SKM-1 (cell line): ENCODE measurements at regions not wholly inside any gene's neighbourhood (a gene's known extent, or its start where the extent isn't known, plus 50 kb on each side); places are given as distances from the start of the nearest gene placed in this dataset.

Experiments
- DNase-seq: peaks from one replicate; lab custom pipeline; 2025; ENCODE audit not compliant: unreplicated experiment; lab: John Stamatoyannopoulos, UW

- no peak for DNase-seq
Measured at GRCh38 chr4:135236048-135236447, 1034.5 kb upstream of the PABPC4L start.

DNA sequence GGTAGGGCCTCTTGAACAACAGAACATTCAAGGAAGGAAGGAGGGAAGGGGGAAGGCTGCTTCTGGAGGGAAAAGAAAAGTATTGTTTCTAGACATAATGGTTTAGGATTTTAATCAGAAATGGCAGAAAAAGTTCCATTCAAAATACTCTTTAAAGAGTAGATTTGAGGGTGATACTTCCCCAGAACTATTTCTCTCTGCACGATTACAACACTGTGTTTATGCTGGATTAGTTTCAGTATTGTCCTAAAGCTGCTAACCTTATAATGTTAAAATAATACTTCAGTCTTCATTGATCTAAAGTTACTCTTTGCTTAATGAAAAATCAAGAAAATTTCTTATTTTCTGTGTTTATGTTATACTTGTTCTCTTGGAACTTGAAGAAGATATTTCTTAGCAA lies 1026.3 kb upstream of the PABPC4L start:
- DNase-seq, result no peak

- no peak for DNase-seq
Measured at GRCh38 chr4:135225551-135225950, 1024.0 kb upstream of the PABPC4L start.

DNA sequence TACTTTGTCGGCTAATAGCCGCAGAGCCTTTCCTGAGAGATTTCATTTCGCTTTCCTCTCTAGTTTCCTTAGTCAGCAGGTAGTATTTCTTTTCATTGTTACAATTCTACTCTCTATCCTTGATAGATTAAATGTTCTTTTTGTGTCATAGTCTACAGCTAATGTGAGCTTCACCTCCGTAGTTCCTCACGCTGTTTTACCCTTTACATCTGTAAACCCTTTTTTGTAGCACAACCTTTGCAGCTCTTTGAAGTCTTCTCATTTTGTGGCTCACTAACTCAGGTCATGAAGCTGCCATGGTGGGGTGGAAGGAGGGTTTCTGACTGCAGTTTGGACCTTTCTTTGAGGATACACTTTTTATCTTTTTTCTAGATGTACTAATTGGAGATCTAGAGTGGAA lies 1008.8 kb upstream of the PABPC4L start:
- DNase-seq, result no peak

GRCh38 chr4:135207531-135207930 lies 1005.9 kb upstream of the PABPC4L start:
- no peak for DNase-seq

GRCh38 chr4:135204311-135204710 lies 1002.7 kb upstream of the PABPC4L start:
- DNase-seq, result no peak

- DNase-seq, result no peak
Measured at GRCh38 chr4:135201081-135201480, 999.5 kb upstream of the PABPC4L start.

DNA sequence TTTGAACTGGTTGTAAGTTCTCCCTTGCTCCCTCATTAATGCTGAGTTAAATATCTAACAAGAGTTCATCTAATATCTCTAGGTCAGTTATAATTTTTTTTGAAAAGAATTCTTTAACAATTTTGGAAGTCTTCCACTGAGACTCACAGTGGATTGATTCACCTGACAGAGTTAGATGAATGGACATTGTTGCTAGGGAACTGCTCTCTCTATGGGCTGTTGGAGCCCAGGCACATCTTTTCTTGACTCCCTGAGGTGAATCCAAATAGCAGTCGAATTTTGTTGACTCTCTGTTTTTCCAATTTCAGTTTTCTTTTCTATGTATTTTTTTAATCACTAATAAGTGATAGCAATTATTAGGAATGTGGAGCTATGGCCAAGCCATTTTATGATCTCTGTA lies 996.1 kb upstream of the PABPC4L start:
- no peak for DNase-seq

DNA sequence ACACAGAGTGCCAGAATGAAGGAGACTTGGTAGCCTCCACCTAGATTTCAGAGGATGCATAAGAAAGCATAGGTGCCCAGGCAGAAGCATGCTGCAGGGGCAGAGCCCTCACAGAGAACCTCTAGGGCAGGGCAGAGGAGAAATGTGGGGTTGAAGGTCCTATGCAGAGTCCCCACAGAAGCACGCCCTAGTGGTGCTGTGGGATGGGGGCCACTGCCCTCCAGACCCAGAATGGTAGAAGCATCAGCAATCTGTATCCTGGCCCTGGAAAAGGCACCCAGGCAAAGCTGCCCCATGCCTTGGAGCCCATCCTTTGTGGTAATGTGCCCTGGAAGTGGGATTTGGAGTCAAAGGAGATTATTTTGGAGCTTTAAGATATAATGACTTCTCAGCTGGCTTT lies 992.9 kb upstream of the PABPC4L start:
- DNase-seq, result no peak

GRCh38 chr4:135192751-135193535 lies 991.4 kb upstream of the PABPC4L start:
- no peak for DNase-seq

DNA sequence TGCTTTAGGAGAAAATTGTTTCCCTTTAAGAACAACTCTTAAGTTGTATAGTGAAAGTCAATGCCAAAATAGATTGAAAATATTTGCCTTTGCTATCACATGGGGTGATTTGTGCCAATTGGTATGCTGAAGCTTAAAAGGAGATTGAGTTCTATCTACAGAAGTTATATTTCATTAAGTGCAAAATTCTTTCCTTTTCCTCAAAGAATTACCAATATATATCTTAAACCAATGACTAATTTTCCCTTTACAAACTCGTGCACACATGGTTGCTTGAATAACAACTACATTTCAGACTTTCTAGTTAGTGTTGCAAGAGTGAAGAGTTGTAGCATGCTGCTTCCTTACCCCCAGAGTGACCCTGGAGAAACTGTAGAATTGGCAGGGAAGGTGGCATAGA lies 990.0 kb upstream of the PABPC4L start:
- DNase-seq, result no peak

- no peak for DNase-seq
Measured at GRCh38 chr4:135186002-135186401, 984.4 kb upstream of the PABPC4L start.

- DNase-seq, result no peak
Measured at GRCh38 chr4:135185256-135185655, 983.7 kb upstream of the PABPC4L start.

GRCh38 chr4:135184715-135185114 lies 983.1 kb upstream of the PABPC4L start:
- DNase-seq, result no peak

DNA sequence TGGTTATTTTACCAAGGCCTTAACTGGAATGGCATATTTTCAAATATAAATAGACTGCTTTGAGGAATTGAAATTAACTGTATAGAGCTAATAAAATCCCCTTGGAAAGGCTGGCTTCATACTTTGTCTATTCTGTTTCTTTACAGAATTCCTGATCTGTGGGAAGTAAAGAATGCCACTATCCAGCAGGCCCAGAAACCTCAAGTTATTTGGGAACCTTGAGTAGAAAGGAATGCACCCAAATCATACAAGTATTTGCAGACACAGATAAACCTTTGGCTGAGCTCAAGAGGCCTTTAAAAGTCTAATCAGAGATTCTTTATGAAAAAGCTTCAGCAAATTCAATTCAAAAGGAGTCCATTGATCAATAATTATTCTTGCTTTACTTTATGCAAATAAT lies 975.7 kb upstream of the PABPC4L start:
- DNase-seq, result no peak

- DNase-seq, result no peak
Measured at GRCh38 chr4:135166661-135167060, 965.1 kb upstream of the PABPC4L start.

- DNase-seq, result no peak
Measured at GRCh38 chr4:135164601-135165000, 963.0 kb upstream of the PABPC4L start.

DNA sequence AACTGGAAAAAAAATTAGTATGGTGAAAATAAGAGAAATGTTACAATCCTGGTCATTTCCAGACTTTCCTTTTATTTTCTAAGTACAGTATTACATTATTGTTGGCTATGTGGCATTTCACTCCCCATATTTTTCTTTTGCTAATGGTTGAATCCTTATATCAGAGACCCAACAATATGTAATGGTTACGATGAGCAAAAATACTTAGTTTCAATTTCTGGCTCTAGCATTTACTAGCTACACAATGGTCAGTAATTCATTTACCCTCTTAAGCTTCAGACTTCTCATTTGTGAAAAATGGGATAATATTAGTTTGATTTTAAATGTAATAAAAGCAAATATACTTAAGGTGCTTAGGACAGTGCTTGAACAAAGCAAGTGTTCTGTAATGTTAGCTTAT lies 942.9 kb upstream of the PABPC4L start:
- DNase-seq, result no peak

DNA sequence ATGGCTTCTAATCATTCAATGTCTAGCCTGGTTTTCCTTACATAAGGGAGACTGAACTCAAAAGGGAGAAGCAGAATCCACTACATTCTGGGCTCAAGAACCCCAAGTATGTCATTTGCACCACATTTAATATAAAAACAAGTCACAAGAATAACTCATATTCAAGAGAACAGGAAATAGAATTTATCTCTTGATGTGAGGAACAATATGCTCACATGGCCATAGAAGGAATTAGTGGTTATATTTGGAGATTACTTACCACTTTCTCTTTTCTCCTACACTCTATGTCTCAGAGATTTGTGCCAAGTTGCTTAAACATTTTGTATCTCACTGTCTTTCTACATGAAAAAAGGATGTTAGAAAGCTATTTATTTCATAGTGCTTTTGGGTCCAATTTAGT lies 922.6 kb upstream of the PABPC4L start:
- DNase-seq, result no peak

DNA sequence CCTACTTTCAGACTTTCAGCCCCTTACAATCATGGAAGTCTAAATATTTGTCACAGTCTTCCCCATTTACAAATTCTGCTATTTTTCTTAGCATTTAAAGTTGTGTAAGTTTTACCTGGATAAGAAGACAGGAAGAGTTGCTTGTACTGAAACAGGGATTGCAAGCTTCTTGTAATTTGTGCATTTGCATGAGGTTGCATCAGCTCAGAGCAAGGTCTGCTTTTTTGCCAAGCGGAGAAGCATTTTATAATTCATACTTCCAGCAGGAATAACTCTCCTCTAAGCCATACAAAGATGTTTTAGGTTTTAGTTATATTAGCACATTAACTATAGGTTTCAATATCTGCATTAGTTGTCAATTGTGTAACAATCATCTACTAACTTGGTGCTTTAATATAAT lies 922.0 kb upstream of the PABPC4L start:
- DNase-seq, result no peak

GRCh38 chr4:135122457-135122856 lies 920.9 kb upstream of the PABPC4L start:
- no peak for DNase-seq

- no peak for DNase-seq
Measured at GRCh38 chr4:135120195-135120594, 918.6 kb upstream of the PABPC4L start.

DNA sequence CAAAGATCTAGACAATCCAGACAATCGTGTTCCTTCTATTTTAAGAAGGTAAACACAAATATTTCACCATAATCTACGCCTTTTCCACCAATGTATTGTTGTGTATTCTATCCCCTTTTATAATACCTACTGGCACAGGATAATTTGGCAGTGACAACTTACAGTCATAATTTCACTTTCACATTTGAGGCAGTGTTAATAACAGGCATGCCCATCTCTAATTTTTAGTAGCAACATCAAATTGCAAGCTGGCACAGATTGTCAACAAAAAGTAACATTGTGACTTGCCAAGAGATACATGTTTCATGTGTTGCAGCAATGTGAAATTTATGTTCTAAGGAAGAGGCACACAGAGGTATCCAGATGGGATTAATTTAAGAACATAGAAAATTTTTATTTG lies 912.5 kb upstream of the PABPC4L start:
- no peak for DNase-seq
